HG03280 (cell line): ENCODE measurements at regions not wholly inside any gene's neighbourhood (a gene's known extent, or its start where the extent isn't known, plus 50 kb on each side); places are given as distances from the start of the nearest gene placed in this dataset.
A peak's percentile ranks its signal among the peaks of the same experiment; 100 is the strongest.

ENCODE experiments used
- ATAC-seq: cut with Tn5 transposase; IDR thresholded peaks from one replicate; pipeline ENCODE4 v1.9.1; 2021; ENCODE audit warnings: mild to moderate bottlenecking, moderate library complexity; ENCODE audit not compliant: unreplicated experiment

DNA sequence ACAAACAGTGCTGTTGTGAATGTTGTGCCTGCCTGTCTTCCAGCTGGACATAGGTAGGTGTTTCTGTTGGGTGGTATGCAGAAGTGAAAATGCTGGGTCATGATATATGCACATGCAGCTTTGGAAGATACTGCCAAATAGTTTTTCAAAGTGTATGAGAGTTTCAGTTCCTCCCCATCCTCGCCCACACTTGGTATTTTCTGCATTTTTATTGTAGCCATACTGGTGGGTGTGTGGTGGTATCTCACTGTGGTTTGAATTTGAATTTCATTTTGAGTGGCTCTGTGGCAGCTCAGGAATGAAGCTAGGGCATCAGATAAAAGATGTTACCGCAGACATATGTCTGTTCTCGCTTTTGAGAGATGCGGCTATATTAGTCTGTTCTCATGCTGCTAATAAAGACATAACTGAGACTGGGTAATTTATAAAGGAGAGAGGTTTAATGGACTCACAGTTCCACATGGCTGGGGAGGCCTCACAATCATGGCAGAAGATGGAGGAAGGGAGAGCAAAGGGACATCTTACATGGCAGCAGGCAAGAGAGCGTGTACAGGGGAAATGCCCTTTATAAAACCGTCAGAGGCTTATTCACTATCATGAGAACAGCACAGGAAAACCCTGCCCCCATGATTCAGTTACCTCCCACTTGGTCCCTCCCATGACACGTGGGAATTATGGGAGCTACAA, 183.1 kb downstream of the CAND1 start:
- peak; percentile 44 for ATAC-seq

DNA sequence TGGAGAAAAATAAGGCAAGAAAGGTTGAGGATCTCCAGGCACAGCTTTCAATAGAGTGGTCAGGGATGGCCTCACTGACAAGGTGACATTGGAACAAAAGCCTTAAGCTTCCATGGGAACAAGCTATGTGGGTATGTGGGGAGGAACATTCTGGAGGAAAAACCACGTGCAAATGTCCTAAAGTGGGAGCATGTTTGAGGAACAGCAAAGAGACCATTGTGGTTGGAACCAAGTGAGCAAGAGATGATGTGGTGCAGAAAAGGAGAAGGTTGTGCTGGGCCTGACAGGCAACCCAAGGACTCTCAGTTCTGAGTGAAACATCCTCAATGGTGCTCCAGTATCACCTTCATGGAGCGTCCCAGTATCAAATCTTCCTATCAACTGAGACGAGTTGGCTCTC, 184.0 kb downstream of the CAND1 start:
- ATAC-seq = no peak

DNA sequence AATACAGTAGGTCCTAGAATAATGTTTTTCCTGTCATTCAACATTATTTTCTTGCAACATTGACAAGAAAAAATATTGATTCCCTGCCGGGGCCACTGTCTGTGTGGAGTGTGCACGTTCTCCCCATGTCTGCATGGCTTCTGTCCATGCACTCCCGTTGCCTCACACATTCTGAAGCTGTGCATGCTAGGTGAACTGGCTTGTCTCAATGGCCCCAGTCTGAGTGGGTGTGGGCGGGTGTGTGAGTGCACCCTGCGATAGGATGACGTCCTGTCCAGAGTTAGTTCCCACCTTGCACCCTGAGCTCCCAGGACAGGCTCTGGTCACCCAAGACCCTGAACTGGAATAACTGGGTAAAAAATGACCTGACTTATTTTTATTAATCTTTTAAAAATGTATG, 186.1 kb downstream of the CAND1 start:
- ATAC-seq = no peak

DNA sequence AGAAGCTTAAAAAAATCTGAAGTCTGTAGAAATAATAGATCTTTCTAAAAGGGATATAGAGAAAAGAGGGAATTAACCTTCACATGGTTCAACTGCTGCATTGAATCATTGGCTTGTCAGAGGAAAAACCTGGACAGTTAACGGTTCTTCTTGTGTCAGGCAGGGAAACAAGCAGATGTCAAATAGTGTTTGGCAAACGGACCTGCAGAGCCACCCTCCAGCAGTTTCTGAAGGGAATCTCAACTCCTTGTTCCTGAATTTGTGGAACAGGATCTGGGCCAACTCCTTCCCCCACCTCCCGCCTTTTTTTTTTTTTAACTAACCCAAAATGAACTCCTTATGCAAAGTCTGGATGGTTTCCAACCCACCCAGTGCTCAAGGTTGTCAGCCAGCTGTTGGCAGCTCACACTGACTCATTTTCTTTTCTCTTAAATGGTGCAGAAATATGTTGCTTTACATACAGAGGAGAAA, 187.3 kb downstream of the CAND1 start:
- no peak for ATAC-seq

DNA sequence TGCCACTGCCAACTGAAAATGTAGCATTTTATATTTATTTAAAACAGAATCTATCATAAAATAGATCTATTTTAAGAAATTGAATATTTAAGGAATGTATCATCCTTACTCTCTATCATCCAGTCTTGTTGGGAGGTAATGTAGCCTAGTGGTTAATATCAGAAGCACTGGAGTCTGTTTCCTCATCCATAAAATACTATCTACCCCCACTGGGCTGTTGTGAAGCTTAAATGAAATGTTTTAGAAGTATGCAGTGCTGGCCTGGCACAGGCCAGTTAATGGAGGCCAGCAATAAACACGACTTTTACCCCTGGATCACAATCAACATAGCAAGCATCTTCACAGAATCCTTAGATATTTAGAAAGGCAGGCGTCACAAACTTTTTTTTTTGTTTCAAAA, 188.0 kb downstream of the CAND1 start:
- no peak for ATAC-seq

DNA sequence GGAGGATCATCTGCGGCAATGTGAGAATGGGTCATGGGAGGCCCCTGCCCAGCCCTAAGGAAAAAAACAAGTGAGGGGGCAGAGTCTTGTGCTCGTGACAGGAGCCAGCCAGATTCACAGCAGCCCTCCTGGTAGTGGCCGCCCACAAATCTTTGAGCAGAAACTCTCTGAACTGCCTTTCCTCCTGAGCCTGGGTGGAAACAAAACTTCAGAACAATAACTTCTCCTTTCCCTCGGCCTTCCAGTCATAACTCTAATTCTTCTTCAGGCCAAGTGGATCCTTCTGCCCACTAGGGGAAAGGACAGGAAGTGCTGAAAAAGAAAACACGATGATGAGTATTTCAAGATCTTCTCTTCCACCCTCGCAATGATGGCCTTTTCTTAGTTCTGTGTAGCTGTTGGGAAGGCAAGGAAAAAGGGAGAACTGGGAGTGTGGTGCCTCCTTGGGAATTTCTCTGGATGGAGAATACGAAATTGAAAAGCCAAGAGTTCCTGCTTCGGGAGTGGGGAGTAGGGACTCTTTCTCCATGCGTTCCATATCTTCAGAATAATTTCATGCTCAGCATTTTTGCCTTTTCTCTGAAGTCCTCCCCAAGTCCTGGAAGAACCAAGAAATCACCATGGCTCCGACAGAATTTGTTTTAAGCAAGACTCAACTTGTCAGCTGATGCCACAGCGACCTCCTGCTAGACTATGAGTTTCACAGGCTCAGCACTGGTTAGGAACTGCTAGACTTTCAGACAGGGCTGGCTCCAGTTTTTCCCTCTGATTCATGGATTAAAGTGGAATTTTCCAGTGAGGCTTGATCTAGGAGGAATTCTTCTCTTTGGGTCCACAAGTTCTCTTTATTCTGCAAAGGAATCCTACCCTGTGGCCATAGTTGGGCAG, 188.9 kb downstream of the CAND1 start:
- no peak for ATAC-seq

DNA sequence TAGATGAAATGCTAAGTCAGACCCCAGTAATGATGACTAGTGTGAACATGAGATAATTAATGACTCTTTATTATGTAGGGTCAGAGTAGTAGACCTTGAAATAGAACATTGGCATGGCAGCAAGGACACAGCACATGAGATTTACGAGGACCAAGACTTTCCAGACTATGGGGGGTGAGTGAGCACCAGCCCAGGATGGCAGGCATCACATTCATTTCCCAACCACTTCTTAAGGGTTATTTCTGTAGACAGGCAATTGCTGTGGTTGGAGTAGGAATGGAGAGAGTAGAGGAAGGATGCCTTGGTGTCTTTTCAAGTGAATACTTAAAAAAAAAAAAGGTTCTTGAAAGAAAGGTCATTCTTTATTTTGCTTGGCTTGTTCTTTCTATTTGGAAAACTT, 189.4 kb upstream of the DYRK2 start:
- no peak for ATAC-seq

DNA sequence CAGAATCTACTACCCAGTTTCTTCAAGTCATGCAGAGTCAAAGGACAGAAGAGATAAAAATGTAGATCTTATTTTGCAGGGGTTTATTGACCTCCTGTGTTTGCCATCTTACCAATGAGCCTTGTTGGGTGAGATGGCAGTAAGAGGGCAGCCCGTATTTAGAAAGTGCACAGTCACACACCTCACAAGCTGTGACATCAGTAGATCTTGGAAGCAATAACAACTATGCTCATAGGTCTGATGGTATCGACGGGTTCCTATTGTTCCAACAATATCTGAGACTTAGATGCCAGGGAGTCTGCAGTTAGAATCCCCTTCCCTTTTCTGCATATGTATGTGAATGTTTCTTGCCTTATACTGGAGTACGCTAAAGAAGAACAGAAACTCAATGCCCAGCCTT, 189.0 kb upstream of the DYRK2 start:
- no peak for ATAC-seq

DNA sequence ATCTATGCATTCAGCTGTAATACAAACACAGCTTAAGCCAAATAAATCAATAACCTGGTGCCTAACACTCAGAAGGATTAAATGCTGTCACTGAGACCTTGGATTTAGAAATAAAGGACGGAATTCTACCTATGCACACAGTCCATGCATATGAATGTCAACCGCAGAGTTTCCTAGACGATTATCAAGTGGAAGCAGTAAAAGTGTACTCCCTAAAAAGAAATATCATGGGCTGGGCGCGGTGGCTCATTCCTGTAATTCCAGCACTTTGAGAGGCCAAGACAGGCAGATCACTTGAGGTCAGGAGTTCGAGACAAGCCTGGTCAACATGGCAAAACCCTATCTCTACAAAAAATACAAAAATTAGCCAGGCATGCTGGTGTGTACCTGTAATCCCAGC, 188.2 kb upstream of the DYRK2 start:
- no peak for ATAC-seq

DNA sequence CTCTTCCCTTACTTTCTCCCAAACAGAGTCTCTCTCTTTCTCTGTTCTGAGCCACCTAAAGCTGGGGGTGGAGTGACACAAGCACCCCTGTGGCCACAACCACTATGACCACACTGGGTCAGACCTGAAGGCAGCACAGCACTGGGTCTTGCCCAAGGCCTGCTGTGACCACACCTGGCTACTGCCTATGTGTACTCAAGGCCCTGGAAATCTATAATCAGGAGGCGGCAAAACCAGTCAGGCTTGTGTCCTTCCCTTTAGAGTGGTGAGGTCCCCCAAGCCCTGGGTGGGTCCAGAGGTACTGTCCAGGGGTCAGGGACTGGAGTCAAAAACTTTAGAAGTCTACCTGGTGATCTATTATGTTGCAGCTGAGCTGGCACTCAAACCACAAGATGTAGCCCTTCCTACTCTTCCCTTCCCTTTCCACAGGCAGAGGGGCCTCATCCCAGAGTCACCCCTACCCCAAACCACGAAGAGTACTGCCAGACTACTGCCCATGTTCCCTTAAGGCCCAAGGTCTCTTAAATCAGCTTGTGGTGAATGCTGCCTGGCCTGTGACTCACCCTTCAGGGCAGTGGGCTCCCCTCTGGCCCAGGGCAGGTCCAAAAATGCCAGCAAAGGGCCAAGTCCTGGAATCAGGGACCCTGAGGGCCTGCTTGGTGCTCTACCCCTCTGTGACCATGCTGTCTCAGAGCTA, 179.8 kb upstream of the DYRK2 start:
- ATAC-seq = no peak

DNA sequence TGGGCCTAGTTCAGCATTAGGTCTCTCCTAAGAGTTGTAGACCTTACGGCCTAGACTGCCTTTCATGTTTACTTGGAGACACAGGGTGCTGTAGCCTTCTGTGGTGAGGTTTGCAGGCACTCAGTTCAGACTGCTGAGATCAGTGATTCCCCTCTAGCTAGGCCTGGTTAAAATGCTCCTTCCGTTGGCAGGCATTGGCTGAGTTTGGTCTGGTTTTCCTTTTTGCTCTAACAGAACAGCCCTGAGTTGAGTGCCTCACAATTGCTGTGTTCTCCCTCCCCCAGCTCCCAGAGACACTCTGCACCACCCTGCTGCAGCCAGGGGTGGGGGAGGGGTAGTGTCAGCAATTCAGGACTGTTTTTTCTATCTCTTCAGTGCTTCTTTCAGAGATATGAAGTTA, 178.9 kb upstream of the DYRK2 start:
- ATAC-seq = no peak

DNA sequence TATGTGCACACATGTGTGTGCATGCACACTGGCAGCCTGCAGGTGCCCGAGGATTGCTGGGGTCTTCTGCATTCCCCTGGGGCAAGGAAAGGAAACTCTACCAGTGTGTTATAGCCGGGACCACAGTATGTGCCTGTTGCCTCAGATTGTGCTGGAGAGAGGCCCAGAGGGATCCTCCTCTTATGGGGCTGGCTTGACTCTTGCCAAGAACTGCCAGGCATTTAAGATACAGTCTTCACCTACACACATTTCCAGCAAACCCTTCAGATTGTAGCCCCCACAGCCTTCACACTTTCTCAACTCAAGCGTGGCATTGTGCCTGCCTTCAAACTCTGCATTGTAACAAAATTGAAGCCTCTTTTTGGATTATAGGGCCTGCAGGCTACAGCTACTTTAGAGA, 176.7 kb upstream of the DYRK2 start:
- no peak for ATAC-seq

DNA sequence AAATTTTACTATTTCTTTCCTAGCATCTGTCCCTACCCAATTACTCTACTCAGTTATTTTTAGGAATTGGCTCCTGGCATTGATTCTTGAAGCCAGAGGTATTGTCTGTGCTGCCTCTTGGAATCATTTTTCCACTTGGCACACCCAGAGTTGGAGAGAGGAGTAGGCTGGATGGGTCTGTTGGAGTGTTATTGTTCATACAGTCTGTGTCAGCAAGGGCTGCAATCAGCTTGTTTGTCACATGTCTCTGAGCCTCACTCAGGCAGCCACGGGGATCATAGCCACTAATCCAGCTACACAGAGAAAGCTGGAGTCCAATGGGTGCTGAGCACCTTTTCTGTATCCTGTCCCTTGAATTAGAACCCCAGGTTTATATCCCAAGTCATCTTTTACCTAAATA, 176.0 kb upstream of the DYRK2 start:
- ATAC-seq = no peak

DNA sequence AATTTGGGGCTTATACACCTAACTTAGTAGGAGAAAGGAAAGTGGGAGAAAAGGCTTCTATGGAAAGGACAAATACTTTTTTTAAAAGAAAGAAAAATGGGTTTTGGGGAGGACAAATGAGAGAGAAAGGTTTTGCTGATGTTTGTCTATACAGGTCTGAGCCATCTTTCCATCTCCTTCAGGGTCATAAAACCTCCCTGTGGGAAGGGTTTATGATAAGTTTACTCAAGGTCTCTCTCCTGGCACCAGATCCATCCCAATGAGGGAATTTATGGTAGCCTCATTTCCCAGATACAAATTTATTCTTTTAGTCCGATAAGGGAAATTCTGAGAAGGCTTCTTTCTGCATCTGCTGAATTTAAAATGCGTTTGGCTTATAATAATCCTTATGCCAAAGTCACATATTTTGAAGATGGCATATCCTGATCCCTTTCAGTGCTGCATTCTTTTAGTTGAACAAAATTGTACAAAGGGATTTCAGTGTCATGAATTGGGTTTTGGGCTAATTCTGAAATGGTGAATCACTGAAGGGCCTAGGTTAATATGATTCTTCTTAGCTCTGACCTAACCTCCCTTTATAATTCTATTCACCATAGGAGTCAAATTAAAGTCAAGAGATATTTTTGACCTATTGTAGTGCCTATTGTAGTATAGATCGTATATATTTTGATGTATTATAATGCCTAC, 173.5 kb upstream of the DYRK2 start:
- ATAC-seq = no peak

DNA sequence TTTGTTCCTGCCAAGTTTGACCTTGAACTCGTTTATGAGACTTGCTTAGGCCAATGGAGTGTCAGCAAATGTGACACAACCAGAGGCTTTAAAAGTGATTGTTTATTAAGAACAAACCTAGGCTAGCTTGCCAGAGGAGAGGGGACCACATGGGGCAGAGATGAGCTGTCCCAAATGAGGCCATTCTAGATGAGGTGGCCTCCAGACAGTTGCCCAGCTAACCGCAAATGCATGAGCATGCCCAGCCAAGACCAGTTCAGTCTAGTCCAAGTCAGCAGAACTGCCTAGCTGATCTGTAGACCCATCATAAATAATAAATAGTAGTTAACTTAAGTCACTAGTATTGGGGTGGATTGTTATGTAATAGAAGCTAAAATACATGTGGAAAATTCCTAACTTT, 172.8 kb upstream of the DYRK2 start:
- no peak for ATAC-seq

DNA sequence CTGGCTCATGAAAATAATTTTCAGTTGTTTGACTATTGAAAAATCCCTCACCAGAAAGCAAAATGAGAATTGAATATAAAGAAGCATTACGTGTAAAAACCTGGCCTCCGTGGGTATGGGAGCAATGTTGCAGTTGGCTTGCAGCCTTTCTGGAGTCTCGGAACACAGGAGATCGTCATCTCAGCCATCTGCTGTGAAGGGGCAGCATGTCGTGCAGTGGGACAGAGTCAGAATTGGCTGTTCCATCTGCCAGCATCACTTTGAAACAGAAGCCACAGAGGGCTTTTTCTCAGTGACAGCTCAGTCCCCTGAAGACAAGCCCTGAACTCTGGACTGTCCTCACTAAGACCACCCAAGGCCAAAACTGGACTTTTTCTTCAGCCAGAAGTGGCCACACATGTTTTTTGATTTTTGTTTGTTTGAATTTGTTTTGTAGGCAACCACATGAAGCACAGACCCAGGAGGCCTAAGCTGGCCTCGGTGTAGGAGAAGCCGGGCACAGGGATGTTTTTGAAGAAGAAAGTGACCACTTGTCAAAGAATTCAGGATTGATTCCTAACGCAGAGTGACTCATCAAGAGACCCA, 170.8 kb upstream of the DYRK2 start:
- no peak for ATAC-seq

DNA sequence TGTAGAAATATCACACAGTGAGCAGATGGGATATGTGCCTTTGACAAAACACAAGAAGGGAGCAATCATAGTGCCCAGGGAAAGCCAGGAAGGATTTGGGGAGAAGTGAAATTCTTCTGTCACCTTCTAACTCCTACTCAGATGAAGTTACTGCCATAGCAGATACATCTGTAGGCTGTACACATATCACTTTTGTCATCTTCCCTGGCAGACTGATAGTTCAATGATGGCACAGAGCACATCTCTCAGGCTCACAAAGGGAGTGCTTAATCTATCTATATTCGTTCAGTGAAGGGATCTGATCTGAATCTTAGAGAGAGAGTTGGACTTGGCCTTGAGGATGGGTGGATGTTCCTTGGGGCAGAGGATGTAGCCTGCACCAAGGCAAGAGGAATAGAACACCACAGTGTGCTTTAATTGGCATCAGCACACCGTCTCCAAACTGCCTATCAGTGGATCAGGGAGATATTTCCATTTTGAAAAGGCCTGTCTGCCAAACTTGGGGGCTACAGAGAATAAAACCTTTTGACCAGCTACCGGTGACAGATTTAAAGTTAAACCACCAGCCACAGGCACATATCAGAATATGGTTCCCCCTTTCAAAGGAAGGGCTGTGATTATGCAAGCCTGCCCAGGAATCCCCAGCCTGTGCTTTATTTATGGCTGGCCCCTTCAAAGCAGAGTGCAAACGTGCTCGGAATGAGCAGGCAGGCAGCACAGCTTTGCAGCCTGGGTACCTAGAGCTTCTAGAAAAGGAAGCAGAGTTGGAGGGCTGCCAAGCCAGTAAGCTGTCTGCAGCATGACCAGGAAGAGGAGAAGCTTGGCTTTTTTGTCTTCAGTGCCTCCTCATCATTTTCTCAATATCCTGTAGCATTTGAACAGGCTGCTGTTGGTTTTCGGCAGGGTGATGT, 165.5 kb upstream of the DYRK2 start:
- ATAC-seq = peak; percentile 51

DNA sequence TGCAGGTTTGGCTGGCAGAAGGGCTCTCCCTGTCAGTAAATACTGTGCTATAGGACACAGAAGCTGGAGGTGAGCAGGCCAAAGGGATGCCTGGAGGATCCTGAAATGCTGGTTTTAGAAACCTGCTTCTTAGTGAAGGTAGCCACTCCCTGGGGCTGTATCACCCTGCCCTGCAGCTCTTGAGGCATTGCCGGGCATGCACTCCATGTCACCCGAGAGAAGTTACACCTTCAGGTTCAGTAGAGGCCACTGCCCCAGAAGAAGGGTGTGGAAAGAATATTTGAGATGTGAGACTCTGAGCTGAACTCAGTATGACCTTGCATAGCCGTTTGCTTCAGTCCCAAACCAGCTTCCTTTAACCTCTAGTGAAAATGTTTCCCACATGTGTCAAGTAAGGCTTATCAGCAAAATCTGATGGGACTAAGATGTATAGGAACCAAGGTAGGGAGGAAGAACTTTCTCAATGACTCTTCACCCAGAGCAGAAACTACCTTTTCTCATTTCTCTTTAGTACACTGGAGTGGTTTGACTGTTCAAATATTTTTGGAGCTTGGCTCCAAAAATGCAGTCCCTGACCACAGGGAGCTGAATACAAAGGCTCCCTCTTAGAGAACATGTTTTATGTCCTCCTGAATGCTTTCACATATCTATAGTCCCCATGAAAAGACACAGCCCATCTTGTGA, 164.5 kb upstream of the DYRK2 start:
- ATAC-seq = peak; percentile 50

DNA sequence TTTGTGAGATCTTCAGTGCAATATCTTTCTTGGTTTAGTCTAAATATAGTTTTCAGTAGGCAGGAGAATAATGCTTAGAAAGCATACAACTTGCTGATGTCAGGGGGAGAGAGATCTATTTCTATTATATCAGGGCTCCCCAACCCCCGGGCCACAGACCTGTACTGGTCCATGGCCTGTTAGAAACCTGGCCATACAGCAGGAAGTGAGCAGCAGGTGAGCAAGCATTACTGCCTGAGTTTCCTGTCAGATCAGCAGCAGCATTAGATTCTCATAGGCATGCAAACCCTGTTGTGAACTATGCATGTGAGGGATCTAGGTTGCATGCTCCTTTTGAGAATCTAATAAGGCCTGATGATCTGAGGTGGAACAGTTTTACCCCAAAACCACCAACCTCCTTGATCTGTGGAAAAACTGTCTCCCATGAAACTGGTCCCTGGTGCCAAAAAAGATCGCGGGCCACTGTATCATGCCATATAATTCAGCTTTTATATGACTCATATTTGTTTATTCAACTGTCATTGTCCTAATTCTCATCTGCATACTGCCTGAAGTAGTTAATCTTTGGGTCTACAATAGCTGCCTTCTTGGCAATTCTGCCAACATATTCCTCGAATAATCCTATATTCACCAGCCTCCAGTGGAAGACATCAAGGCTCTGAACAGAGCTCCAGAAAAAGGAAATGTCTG, 163.6 kb upstream of the DYRK2 start:
- no peak for ATAC-seq
